NCI-H2171 treated with DMSO at 0.1 percent for 48 hours (cell line): ENCODE measurements at regions not wholly inside any gene's neighbourhood (a gene's known extent, or its start where the extent isn't known, plus 50 kb on each side); places are given as distances from the start of the nearest gene placed in this dataset.

Experiments used
- DNase-seq: peaks from one replicate; lab custom pipeline; 2025; lab: John Stamatoyannopoulos, UW

- DNase-seq, result no peak
Measured at GRCh38 chr2:59570818-59571217, 982.6 kb downstream of the BCL11A start.

DNA sequence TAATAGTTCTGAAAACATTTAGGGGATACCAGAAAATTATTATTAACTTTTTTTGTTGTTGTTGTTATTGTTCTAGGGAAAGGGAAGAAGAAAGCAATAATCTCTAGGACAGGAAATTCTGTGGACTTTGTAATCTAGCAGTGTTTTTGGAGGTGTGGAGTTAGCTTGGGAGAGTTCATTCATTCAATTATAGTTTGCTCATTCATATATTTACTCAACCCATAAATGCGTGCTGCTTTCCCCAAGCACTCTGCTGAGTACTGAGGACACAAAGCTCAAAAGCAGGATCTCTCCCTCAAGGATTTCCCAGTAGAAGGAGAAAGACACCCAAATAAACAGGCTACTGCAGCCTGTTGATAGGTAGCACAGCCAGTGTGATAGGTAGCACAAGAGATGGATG, 984.3 kb downstream of the BCL11A start:
- DNase-seq, result no peak

DNA sequence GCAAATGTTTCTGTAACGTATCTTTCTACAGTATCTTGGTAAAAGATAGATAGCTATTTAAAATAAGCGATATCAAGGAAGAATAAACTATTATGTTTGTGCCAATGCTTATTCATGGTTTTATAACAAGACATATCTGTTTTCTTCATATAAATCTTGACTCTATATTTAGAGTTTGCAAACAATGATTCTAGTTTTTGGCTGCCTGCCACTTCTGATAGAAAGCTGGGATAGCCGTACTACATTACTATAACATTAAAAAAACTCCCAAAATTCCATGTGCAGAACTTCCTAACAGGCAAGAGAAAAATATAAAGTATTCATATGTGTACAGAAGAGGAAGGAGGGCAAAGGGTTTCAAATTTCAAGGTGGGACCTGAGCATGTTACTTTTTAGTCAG, 985.0 kb downstream of the BCL11A start:
- peak; percentile 31 for DNase-seq

GRCh38 chr2:59567151-59567550, 986.3 kb downstream of the BCL11A start:
- DNase-seq, result peak; percentile 79

DNA sequence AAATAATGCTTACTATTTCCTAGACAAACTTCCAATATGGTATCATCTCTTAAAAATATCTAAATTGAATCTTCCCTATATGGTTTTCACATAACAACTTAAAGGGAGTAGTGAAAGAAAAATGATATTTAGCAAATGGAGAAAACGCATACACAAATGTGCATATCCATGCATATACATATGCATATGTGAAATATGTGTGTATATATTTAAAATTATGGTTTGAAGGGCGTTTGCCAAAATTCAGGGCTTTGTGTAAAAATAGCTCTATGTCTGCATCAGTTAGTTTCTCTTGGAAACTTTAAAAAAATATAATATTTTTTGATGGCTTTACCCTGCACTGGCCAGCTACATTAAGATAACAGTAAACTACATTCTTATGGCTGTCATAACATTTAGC, 986.7 kb downstream of the BCL11A start:
- DNase-seq, result no peak

DNA sequence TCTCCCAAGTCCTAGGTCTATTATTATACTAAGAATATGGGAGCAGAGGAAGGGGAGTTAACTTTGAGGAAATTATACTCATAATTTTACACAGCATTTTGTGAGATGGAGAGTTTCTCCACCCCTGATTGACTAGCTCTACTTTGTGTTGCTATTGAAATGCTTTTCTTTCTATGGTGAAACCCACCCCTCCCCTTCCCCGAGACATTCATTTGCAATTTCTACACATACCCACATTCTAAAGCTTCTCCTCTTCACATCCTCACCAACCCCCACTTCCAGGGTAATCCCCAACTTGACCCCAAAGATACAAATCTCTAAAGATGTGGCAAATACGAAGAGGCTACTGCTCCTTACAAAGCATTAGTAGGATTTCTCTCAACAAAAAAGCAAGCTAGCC, 992.2 kb downstream of the BCL11A start:
- DNase-seq, result no peak

GRCh38 chr2:59560769-59561168, 992.7 kb downstream of the BCL11A start:
- DNase-seq, result no peak

DNA sequence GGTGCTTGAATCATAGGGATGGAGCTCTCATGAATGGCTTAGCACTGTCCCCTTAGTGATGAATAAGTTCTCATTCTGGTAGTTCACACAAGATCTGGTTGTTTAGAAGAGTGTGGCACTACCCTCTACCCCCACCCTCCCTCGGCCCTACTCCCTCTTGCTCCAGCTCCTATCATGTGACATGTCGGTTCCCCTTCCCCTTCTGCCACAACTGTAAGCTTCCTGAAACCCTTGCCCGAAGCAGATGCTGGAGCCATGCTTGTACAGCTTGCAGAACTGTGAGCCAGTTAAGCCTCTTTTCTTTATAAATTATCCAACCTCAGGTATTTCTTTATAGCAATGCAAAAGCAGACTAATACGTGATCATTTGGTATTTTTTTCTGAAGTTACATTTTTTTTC, 1012.6 kb downstream of the BCL11A start:
- no peak for DNase-seq

DNA sequence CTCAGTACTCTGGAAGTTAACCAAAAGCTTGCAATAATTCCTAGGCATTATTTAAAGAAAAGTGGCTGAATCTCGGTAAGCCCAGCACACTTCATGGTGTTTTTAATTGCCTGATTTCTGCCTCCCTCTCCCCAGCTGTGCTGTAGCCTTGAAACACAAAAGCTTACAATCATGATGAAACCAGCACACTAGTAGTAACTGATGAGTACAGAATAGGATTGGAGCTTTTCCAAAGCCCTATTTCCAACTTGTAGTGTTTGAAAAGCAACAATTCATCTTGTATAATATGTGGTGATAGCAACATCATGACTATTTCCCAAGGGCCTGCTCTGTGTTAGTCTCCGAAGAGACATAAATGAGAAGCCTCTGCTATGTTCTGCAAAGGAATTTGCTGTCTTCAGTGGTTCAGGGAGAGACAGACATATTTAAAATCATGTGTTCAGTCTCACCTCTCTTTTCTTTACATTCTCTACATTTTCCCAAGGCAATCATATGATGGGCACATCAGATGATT, 1015.0 kb downstream of the BCL11A start:
- DNase-seq, result no peak

GRCh38 chr2:59532808-59533207, 1020.6 kb downstream of the BCL11A start:
- DNase-seq, result no peak

DNA sequence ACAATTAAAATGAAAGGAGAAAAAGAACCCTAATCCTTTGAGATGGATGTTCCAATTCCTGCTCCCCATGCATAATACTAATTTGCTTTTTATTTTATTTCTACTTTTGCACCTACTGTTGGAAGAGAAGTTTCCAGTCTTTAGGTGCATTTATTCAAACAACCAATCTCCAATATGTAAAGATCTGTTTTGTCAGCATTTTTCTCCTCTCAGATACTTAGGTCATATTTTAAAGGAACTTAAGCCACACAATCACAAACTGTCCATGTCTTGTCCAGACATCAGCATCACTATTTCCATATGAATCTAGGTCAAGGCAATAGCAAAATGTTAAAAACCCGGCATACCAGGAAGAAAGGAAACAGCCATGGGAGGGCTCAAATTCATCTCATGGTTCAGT, 1023.2 kb downstream of the BCL11A start:
- no peak for DNase-seq

GRCh38 chr2:59529726-59530125, 1023.7 kb downstream of the BCL11A start:
- no peak for DNase-seq

- DNase-seq, result no peak
Measured at GRCh38 chr2:59528525-59528924, 1024.9 kb downstream of the BCL11A start.

GRCh38 chr2:59502981-59503380, 1050.5 kb downstream of the BCL11A start:
- no peak for DNase-seq

GRCh38 chr2:59490994-59491393, 1062.5 kb downstream of the BCL11A start:
- DNase-seq, result no peak

DNA sequence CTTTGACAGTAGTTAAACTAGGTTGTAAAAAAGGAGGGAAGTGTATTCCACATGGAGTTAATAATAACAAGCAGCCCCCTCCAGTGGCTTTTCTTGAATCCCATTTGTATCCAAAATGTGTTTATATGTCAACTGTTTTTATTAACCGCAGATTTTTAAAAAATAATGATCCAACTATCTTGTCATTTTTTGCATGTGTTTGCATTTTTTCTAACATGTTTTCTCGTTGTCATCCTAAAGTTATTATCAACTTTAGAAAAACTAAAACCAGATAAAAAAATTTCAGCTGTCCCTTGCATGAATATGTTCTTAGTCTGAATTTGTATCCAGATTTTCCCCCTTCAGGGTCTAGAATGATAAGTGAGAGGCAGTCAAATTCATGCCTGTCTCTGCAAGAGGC, 1063.3 kb downstream of the BCL11A start:
- DNase-seq, result no peak

DNA sequence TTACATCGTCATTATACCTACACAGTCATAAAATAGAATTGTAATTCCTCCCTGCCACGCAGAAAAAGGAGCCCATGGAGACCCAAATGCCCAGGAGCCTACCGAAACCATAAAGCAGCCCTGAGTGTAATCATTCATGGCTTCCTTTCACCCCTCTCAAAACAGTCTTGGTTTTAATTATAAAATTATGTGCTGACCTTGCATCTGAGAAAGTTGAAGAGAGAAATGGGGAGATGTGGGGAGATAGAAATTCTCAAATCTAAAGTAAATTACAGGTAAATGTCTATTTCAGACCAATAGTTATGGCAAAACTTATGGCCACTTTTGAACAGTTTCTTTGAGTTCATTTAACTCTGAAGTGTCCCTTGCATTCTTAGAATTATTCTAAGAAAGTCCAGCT, 1068.8 kb downstream of the BCL11A start:
- DNase-seq, result no peak

DNA sequence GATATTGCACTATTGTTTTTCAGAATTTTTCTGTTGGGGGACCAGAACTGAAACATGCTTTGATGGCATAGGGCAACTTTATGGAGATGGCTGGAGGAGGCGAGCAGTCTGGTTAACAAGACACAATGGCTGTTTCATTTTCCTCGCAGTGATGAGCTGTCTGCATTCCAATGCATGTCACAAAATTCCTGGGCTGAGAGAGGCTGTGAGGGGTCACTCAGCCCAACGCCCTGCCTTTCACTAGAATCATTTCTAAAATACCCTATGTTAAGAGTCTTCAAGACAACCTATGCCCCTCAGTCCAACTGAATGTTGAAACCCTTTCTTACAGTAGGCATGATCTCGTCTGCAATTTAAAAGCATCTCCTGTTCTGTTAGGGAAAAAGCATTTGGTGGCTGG, 1090.0 kb downstream of the BCL11A start:
- DNase-seq, result no peak

- DNase-seq, result peak; percentile 26
Measured at GRCh38 chr2:59462422-59463197, 1090.8 kb downstream of the BCL11A start.

GRCh38 chr2:59461127-59461526, 1092.3 kb downstream of the BCL11A start:
- DNase-seq, result peak; percentile 53

DNA sequence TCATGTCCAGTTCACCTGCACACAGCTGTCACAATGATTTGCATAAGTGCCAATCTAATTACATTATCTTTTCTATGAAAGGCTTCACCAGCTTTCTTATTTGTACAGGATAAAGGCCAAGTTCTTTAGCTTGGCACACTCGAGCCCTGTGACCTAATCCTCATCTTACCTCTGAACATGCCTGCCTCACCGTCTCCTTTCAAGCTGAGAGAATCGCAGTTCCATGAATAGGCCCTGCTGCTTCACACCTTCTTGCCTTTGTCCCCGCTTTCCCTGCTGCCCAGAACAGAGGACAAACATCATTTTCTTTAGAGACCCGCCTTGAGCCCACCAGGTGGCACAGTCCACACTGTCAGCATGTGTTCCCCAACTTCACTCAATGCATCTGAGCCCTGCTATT, 1094.7 kb downstream of the BCL11A start:
- DNase-seq, result no peak

GRCh38 chr2:59456285-59456684, 1097.2 kb downstream of the BCL11A start:
- DNase-seq, result no peak

DNA sequence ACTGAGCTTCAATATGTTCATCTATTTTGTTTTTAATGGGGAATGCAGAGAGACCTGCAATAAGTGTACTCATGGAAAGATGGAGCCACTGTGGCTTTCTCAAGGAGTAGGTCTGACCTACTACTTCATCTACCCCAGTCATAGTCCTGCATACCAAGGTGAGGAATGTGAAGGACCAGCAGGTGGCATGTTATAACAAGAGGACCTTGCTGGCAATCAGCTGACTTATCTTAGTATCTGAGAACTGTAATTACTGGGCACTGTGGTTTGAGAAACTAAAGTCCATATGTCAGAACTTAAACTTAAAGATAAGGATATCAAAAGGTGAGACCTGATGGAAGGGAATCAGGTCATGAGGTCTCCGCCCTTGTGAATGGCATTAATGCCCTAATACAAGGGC, 1104.2 kb downstream of the BCL11A start:
- DNase-seq, result no peak

DNA sequence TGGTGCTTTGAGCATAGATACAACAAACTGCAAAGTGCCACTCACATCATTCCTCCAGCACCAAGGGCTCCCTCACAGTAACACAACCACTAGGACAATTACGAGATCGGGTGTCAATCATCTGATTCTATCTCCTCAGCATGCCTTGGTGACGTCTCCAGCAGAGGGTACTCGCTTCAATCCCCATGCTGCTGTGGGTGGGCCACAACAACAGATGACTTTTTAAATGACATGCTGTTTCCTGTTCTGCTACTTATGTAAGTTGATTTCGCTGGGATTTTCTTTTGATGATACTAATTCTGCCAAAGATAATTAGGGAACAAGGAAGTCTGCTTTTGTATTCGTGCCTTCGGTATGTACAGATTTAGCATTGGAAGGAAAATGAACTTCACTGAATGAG, 1113.0 kb downstream of the BCL11A start:
- DNase-seq, result peak; percentile 17
